ENCODE measurements at regions not wholly inside any gene's neighbourhood (a gene's known extent, or its start where the extent isn't known, plus 50 kb on each side); places are given as distances from the start of the nearest gene placed in this dataset.

GRCh38 chr22:49190816-49191505 is 636.7 kb downstream of the BRD1 start:
- Histone ChIP-seq H3K9ac (ENCODE audit: low read depth, low read length) (no peak overlapping the region), H3K36me3 (ENCODE audit: insufficient read depth, low read depth, low read length) (no peaks in the 10 kb centered on the region), H3K9me3 (ENCODE audit: insufficient read depth, low read depth, low read length) (no peaks in the 10 kb centered on the region), H3K4me1 (ENCODE audit: insufficient read depth, low read length) (no peaks in the 10 kb centered on the region), H3K4me3 (ENCODE audit: low read length) (no peak overlapping the region), H3K27me3 (ENCODE audit: insufficient read depth, low read length) (no peaks in the 10 kb centered on the region), H3K27ac (ENCODE audit: low read length) (no peak overlapping the region)

- H3K27ac ChIP-seq (ENCODE audit: low read length): no peak overlapping the region
- no peaks in the 10 kb centered on the region for H3K36me3 ChIP-seq (ENCODE audit: insufficient read depth, low read depth, low read length)
- no peaks in the 10 kb centered on the region for H3K9me3 ChIP-seq (ENCODE audit: insufficient read depth, low read depth, low read length)
- H3K4me3 ChIP-seq (ENCODE audit: low read length): no peak overlapping the region
- no peaks in the 10 kb centered on the region for H3K27me3 ChIP-seq (ENCODE audit: insufficient read depth, low read length)
- no peak overlapping the region for H3K9ac ChIP-seq (ENCODE audit: low read depth, low read length)
- H3K4me1 ChIP-seq (ENCODE audit: insufficient read depth, low read length): no peaks in the 10 kb centered on the region
Measured at GRCh38 chr22:49189871-49190270, 637.8 kb downstream of the BRD1 start.

- no peaks in the 10 kb centered on the region for H3K36me3 ChIP-seq (ENCODE audit: insufficient read depth, low read depth, low read length)
- H3K9ac ChIP-seq (ENCODE audit: low read depth, low read length): no peak overlapping the region
- no peaks in the 10 kb centered on the region for H3K4me1 ChIP-seq (ENCODE audit: insufficient read depth, low read length)
- H3K27me3 ChIP-seq (ENCODE audit: insufficient read depth, low read length): no peaks in the 10 kb centered on the region
- H3K27ac ChIP-seq (ENCODE audit: low read length): no peak overlapping the region
- no peak overlapping the region for H3K4me3 ChIP-seq (ENCODE audit: low read length)
- no peaks in the 10 kb centered on the region for H3K9me3 ChIP-seq (ENCODE audit: insufficient read depth, low read depth, low read length)
Measured at GRCh38 chr22:49188591-49188990, 639.1 kb downstream of the BRD1 start.

- H3K27ac ChIP-seq (ENCODE audit: low read length): no peak overlapping the region
- H3K4me1 ChIP-seq (ENCODE audit: insufficient read depth, low read length): no peaks in the 10 kb centered on the region
- H3K9me3 ChIP-seq (ENCODE audit: insufficient read depth, low read depth, low read length): no peaks in the 10 kb centered on the region
- no peak overlapping the region for H3K4me3 ChIP-seq (ENCODE audit: low read length)
- no peaks in the 10 kb centered on the region for H3K36me3 ChIP-seq (ENCODE audit: insufficient read depth, low read depth, low read length)
- no peak overlapping the region for H3K9ac ChIP-seq (ENCODE audit: low read depth, low read length)
- no peaks in the 10 kb centered on the region for H3K27me3 ChIP-seq (ENCODE audit: insufficient read depth, low read length)
Measured at GRCh38 chr22:49188091-49188490, 639.6 kb downstream of the BRD1 start.

GRCh38 chr22:49186762-49187161 is 640.9 kb downstream of the BRD1 start:
- Histone ChIP-seq H3K9ac (ENCODE audit: low read depth, low read length) (no peak overlapping the region), H3K4me3 (ENCODE audit: low read length) (no peak overlapping the region), H3K27me3 (ENCODE audit: insufficient read depth, low read length) (no peaks in the 10 kb centered on the region), H3K4me1 (ENCODE audit: insufficient read depth, low read length) (no peaks in the 10 kb centered on the region), H3K9me3 (ENCODE audit: insufficient read depth, low read depth, low read length) (no peaks in the 10 kb centered on the region), H3K27ac (ENCODE audit: low read length) (no peak overlapping the region), H3K36me3 (ENCODE audit: insufficient read depth, low read depth, low read length) (no peaks in the 10 kb centered on the region)

GRCh38 chr22:49186293-49186692 is 641.4 kb downstream of the BRD1 start:
- Histone ChIP-seq H3K36me3 (ENCODE audit: insufficient read depth, low read depth, low read length) (no peaks in the 10 kb centered on the region), H3K27ac (ENCODE audit: low read length) (no peak overlapping the region), H3K9ac (ENCODE audit: low read depth, low read length) (no peak overlapping the region), H3K4me3 (ENCODE audit: low read length) (no peak overlapping the region), H3K27me3 (ENCODE audit: insufficient read depth, low read length) (no peaks in the 10 kb centered on the region), H3K4me1 (ENCODE audit: insufficient read depth, low read length) (no peaks in the 10 kb centered on the region), H3K9me3 (ENCODE audit: insufficient read depth, low read depth, low read length) (no peaks in the 10 kb centered on the region)

- Histone ChIP-seq H3K9ac (ENCODE audit: low read depth, low read length) (no peak overlapping the region), H3K36me3 (ENCODE audit: insufficient read depth, low read depth, low read length) (no peaks in the 10 kb centered on the region), H3K9me3 (ENCODE audit: insufficient read depth, low read depth, low read length) (no peaks in the 10 kb centered on the region), H3K4me3 (ENCODE audit: low read length) (no peak overlapping the region), H3K27me3 (ENCODE audit: insufficient read depth, low read length) (no peaks in the 10 kb centered on the region), H3K27ac (ENCODE audit: low read length) (no peak overlapping the region), H3K4me1 (ENCODE audit: insufficient read depth, low read length) (no peaks in the 10 kb centered on the region)
Measured at GRCh38 chr22:49185312-49185969, 642.2 kb downstream of the BRD1 start.

GRCh38 chr22:49184736-49185135 is 642.9 kb downstream of the BRD1 start:
- no peaks in the 10 kb centered on the region for H3K4me1 ChIP-seq (ENCODE audit: insufficient read depth, low read length)
- no peak overlapping the region for H3K9ac ChIP-seq (ENCODE audit: low read depth, low read length)
- H3K27me3 ChIP-seq (ENCODE audit: insufficient read depth, low read length): no peaks in the 10 kb centered on the region
- no peak overlapping the region for H3K27ac ChIP-seq (ENCODE audit: low read length)
- no peak overlapping the region for H3K4me3 ChIP-seq (ENCODE audit: low read length)
- H3K36me3 ChIP-seq (ENCODE audit: insufficient read depth, low read depth, low read length): no peaks in the 10 kb centered on the region
- no peaks in the 10 kb centered on the region for H3K9me3 ChIP-seq (ENCODE audit: insufficient read depth, low read depth, low read length)

- Histone ChIP-seq H3K27ac (ENCODE audit: low read length) (no peak overlapping the region), H3K36me3 (ENCODE audit: insufficient read depth, low read depth, low read length) (no peaks in the 10 kb centered on the region), H3K9me3 (ENCODE audit: insufficient read depth, low read depth, low read length) (no peaks in the 10 kb centered on the region), H3K9ac (ENCODE audit: low read depth, low read length) (no peak overlapping the region), H3K4me3 (ENCODE audit: low read length) (no peak overlapping the region), H3K4me1 (ENCODE audit: insufficient read depth, low read length) (no peaks in the 10 kb centered on the region), H3K27me3 (ENCODE audit: insufficient read depth, low read length) (no peaks in the 10 kb centered on the region)
Measured at GRCh38 chr22:49183826-49184216, 643.9 kb downstream of the BRD1 start.

GRCh38 chr22:49183208-49183825 is 644.4 kb downstream of the BRD1 start:
- H3K36me3 ChIP-seq (ENCODE audit: insufficient read depth, low read depth, low read length): no peaks in the 10 kb centered on the region
- no peak overlapping the region for H3K27ac ChIP-seq (ENCODE audit: low read length)
- H3K4me1 ChIP-seq (ENCODE audit: insufficient read depth, low read length): no peaks in the 10 kb centered on the region
- no peak overlapping the region for H3K4me3 ChIP-seq (ENCODE audit: low read length)
- no peak overlapping the region for H3K9ac ChIP-seq (ENCODE audit: low read depth, low read length)
- no peaks in the 10 kb centered on the region for H3K27me3 ChIP-seq (ENCODE audit: insufficient read depth, low read length)
- H3K9me3 ChIP-seq (ENCODE audit: insufficient read depth, low read depth, low read length): no peaks in the 10 kb centered on the region

GRCh38 chr22:49182416-49182815 is 645.3 kb downstream of the BRD1 start:
- no peaks in the 10 kb centered on the region for H3K36me3 ChIP-seq (ENCODE audit: insufficient read depth, low read depth, low read length)
- H3K9ac ChIP-seq (ENCODE audit: low read depth, low read length): no peak overlapping the region
- H3K27me3 ChIP-seq (ENCODE audit: insufficient read depth, low read length): no peaks in the 10 kb centered on the region
- no peaks in the 10 kb centered on the region for H3K4me1 ChIP-seq (ENCODE audit: insufficient read depth, low read length)
- H3K9me3 ChIP-seq (ENCODE audit: insufficient read depth, low read depth, low read length): no peaks in the 10 kb centered on the region
- no peak overlapping the region for H3K27ac ChIP-seq (ENCODE audit: low read length)
- H3K4me3 ChIP-seq (ENCODE audit: low read length): no peak overlapping the region

GRCh38 chr22:49181942-49182341 is 645.7 kb downstream of the BRD1 start:
- Histone ChIP-seq H3K27me3 (ENCODE audit: insufficient read depth, low read length) (no peaks in the 10 kb centered on the region), H3K36me3 (ENCODE audit: insufficient read depth, low read depth, low read length) (no peaks in the 10 kb centered on the region), H3K9me3 (ENCODE audit: insufficient read depth, low read depth, low read length) (no peaks in the 10 kb centered on the region), H3K4me3 (ENCODE audit: low read length) (no peak overlapping the region), H3K27ac (ENCODE audit: low read length) (no peak overlapping the region), H3K4me1 (ENCODE audit: insufficient read depth, low read length) (no peaks in the 10 kb centered on the region), H3K9ac (ENCODE audit: low read depth, low read length) (no peak overlapping the region)

Data from iPS-20b (cell line).